HG03460 (cell line): ENCODE measurements at regions not wholly inside any gene's neighbourhood (a gene's known extent, or its start where the extent isn't known, plus 50 kb on each side); places are given as distances from the start of the nearest gene placed in this dataset.
"Not testable (repeated sequence)": the region's sequence is repeated elsewhere in the genome, so short reads cannot be mapped to it uniquely, and the experiment has no call there.

Experiments used
- ATAC-seq: cut with Tn5 transposase; IDR thresholded peaks from one replicate; pipeline ENCODE4 v1.9.1; 2021; ENCODE audit not compliant: unreplicated experiment

DNA sequence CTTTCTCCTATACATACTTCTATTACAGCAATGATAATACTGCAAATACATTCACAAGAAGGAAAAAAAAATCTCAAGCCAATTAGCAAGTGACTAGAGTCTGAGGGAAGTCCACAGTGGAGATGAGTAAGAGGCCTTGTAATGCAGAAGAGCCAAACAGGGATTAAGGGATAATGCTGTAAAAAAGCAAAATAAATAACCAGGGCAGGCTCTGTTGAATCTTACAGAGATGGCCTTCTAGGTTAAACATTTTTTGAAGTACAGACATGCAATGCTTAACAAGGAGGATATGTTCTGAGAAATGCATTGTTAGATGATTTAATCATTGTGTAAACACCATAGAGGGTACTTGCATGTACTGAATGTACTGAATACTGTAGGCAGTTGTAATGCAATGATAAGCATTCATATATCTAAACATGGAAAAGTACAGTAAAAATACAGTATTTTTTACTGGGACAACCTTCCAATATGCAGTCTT is 122.1 kb upstream of the RMDN2 start:
- ATAC-seq = no peak

GRCh38 chr2:37806004-37806403 is 119.1 kb upstream of the RMDN2 start:
- not testable (repeated sequence) for ATAC-seq

DNA sequence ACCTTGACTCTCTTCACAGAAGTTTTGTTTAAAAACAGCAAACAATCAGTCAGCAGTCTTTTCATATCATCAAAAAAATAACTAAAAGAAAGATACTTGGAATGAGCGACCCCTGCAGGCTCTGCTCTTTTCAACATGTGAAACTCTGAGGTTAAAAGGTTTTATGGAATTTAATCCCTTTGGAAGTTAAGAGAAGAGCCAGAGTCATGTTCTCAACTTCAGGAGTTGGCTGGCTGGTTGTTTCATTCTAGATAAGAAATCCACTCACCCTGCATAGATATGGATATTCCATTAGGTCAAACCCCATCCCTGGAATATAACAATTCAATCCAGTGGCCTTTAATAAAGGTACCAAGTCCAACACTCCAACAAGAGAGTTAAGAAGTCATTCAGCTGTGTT is 115.6 kb upstream of the RMDN2 start:
- no peak for ATAC-seq

GRCh38 chr2:37809931-37810570 is 115.0 kb upstream of the RMDN2 start:
- no peak for ATAC-seq

GRCh38 chr2:37812414-37812813 is 112.7 kb upstream of the RMDN2 start:
- no peak for ATAC-seq

- no peak for ATAC-seq
Measured at GRCh38 chr2:37812941-37813730, 112.0 kb upstream of the RMDN2 start.

DNA sequence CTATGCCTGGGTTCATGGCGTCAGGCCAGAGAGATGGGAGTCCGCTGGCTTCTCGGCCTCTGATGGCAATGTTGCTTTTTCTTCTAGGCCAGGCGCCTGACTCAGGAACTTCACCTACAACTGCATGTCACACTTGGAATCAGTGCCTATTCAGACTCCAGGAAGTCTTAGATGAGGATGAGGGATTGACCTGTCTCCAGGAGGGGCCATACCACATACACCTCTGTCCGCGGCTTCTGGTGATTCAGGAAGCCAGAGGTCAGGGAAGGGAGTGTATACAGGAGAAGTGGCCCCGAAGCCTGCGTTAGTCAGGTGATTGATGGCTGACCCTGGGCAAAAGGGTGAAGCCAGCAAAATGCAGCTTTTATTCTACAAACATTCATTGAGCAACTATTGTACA is 109.1 kb upstream of the RMDN2 start:
- no peak for ATAC-seq

DNA sequence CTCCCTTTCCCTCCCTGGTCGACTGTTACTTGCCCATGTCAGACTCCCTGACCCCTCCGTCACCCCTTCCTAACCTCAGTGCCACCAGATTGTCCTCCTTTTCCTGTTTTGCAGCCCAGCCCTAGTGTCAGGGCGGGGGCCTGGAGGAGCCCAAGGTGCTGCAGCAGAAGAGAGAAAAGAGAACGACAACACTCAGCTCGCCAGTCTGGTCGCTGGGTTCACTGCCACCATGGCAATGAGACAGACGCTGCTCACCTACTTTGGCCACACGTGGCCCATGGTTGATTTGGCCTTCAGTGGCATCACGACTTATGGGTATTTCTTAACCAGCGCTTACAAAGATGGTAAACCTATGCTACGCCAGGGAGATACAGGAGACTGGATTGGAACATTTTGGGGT is 108.4 kb upstream of the RMDN2 start:
- no peak for ATAC-seq

GRCh38 chr2:37819186-37819585 is 105.9 kb upstream of the RMDN2 start:
- ATAC-seq = no peak

DNA sequence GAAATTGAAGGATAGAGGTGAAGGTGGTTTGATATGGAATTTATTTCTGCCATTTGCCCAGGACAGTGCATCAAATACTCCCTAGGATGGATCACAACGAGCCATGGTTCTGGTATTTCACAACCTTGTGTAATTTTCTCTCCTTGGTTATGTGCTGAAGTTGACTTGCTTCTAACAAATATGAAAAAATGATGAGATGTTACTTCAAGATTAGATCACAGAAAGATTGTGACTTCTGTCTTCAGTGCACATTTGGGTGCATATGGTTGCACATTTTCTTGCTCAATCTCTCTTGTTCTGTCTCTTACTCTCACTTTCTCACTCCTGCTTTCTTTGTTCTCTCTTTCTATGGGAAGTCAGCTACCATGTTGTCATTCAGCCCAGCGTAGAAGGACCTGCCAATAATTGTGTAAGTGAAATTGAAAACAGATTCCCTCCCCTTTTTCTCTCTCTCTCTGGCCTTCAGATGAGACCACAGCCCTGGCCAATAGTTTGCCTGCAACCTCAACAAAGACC is 104.6 kb upstream of the RMDN2 start:
- ATAC-seq = no peak

DNA sequence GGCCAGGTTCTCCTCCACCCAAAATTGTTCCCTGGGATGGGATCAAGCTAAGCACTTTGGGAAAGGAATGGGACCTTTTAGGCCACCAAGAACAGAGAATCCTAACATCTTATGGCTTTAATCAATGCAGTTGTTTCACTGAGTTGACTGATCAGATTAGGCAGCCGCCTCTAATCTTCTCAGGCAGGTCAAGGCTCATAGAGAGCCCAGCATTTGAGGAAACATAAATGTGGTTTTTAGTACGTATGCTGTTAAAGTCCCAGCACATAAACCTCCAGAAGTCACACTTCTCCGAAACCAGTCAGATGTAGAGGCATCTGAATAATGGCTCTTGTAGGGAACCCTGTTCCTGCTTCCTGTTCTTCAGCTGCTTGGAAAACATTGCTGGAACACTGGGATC is 99.5 kb upstream of the RMDN2 start:
- no peak for ATAC-seq

- no peak for ATAC-seq
Measured at GRCh38 chr2:37826611-37827010, 98.5 kb upstream of the RMDN2 start.

DNA sequence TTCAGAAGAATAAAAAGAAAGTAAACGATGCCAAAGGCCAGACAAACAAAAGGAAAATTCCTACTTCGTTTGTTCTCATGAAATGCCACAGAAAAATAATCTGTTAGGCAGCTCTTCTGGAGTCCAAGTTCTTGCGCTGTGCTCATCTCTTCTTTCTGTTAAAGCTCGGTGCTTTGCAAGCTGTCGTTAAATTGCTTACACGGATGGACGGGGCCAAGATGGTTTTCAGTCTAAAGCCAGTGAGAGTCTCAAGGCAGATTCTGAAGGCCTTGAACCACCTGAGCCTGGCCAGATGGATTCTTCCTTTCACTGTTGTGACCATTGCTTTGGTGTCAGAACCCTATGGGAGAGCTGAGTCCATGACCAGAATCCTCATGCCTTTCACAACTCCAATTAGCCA is 97.6 kb upstream of the RMDN2 start:
- no peak for ATAC-seq

- ATAC-seq = no peak
Measured at GRCh38 chr2:37827911-37828511, 97.1 kb upstream of the RMDN2 start.

- ATAC-seq = no peak
Measured at GRCh38 chr2:37829202-37829601, 95.9 kb upstream of the RMDN2 start.

DNA sequence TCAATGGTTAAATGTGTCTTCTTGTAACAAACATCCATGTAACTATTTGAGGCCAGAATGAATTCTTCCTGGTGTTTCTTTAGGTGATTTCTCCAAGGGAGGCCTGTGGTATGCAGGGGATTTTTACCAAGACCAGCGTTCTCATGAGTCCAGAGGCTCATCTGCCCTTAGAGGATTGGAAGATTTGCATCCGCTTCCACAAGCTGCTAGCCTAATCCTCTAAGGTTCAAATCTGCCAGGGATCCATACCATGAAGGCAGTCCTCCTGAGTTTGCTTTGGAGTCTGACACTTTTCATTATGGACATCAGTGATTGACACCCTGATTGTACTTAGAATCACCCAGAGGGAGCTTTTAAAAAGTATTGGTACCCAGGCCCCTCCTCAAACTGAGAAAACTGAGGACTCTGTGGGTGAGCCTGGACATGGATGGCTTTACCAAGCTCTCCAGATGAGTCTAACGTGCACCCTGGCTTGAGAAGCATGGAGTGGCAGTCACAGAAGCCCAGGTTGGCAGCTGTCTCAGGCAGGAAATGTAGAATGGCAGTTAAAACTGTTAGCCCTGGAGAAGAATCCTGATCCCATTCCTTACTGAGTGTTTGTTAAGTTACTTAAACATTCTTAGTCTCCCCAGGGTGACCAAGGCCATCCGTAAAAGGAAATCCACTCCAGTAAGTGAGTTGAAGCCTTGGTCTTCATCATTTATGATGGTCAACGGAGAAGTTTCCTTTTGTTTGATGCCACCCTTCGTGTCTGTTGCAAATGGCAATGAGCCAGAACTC is 95.3 kb upstream of the RMDN2 start:
- ATAC-seq = no peak

- no peak for ATAC-seq
Measured at GRCh38 chr2:37830636-37831035, 94.5 kb upstream of the RMDN2 start.

GRCh38 chr2:37831081-37831780 is 93.9 kb upstream of the RMDN2 start:
- no peak for ATAC-seq

DNA sequence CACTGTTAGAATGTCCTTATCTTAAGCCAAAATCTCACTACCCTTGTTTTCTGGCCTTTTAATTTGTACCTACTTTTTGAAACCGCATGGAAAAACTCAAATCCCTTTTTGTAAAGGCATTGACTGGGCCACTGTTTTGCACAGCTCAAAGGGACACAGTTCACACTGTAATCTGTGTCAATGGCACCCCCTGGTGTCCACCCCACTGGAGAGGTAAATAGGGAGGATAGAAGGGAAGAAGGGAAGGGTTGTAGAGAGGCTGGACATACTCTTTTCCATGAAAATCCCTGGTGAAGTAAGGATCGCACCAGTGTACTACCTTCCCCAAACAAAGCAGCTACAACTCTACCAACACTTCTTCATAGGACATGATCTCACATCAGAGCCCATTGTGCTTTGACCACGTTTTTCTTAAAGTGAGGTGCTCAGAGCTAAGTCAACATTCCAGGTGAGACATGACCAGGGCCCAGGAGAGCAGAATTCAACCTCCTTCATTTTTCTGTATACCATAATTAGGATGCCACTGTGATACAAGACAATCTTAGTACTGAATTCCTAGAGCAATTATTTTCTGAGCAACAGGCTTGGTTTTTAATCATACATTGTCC is 92.4 kb upstream of the RMDN2 start:
- ATAC-seq = no peak

DNA sequence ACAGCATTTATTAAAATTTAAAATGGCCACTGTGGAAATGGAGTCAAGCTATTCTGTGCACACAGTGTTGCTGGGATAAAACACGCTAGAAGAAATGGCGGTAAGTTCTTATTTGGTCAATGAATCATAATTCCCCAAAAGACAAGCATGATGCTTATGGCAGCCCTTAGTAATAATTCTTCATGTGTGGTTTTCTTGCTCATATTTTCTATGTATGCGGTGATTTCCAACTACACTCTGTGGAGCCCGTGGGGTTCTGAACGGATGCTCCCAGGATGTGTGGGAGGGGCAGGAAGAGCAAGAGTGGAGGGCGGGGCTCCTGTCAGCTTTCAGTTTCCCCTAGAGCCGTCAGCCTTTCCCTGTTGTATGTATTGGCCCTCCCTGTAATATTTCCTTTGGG is 91.7 kb upstream of the RMDN2 start:
- no peak for ATAC-seq
